GM12878 (cell line): ENCODE measurements at regions not wholly inside any gene's neighbourhood (a gene's known extent, or its start where the extent isn't known, plus 50 kb on each side); places are given as distances from the start of the nearest gene placed in this dataset.
A peak's percentile ranks its signal among the peaks of the same experiment; 100 is the strongest.

Experiments
- BRCA1 ChIP-seq: IDR thresholded peaks from 2 replicates; pipeline ENCODE4 v1.6.1; 2011; ENCODE audit warnings: low read depth, low read length, improper control_type of control experiment
- CHD2 ChIP-seq: IDR thresholded peaks from 2 replicates; pipeline ENCODE4 v1.6.1; 2011; ENCODE audit warnings: low read depth, low read length, improper control_type of control experiment, borderline replicate concordance
- CHD4 ChIP-seq: fragments of 200-600 bp; sonication (generic); IDR thresholded peaks from 2 replicates; pipeline ENCODE4 v1.6.1; 2016; ENCODE audit warnings: mild to moderate bottlenecking
- EP300 ChIP-seq, 2 experiments: fragments of 150-350 bp in 1 of 2; IDR thresholded peaks; 2 replicates each; pipeline ENCODE4 v1.6.1; 2011 to 2012; ENCODE audit warnings: low read depth in 2 of 2, low read length in 2 of 2, borderline replicate concordance in 1 of 2, improper control_type of control experiment in 1 of 2, inconsistent platforms in 1 of 2; ENCODE audit not compliant: control insufficient read depth in 1 of 2
- ETV6 ChIP-seq, 2 experiments: fragments of 450-650 bp in 1 of 2; IDR thresholded peaks in 1 of 2; conservative IDR thresholded peaks in 1 of 2; 2 replicates each; pipeline ENCODE4 v1.6.1; 2014; ENCODE audit warnings: antibody characterized with exemption in 1 of 2, borderline replicate concordance in 1 of 2, low read depth in 1 of 2, mild to moderate bottlenecking in 1 of 2, moderate library complexity in 1 of 2
- HSF1 ChIP-seq: fragments of 150-350 bp; IDR thresholded peaks from 2 replicates; pipeline ENCODE4 v1.6.1; 2014; ENCODE audit warnings: mild to moderate bottlenecking, low read depth, low read length
- IRF3 ChIP-seq: fragments of 450-650 bp; IDR thresholded peaks from 2 replicates; pipeline ENCODE4 v1.6.1; 2014; ENCODE audit warnings: mild to moderate bottlenecking
- POLR2AphosphoS2 ChIP-seq: IDR thresholded peaks from 2 replicates; pipeline ENCODE4 v1.6.1; 2011; ENCODE audit warnings: low read depth, mild to moderate bottlenecking, low read length, improper control_type of control experiment, moderate library complexity
- RAD51 ChIP-seq: fragments of 450-650 bp; IDR thresholded peaks from 2 replicates; pipeline ENCODE4 v1.6.1; 2016; ENCODE audit warnings: moderate library complexity, mild to moderate bottlenecking, inconsistent platforms
- STAT1 ChIP-seq: fragments of 450-650 bp; conservative IDR thresholded peaks from 2 replicates; pipeline ENCODE4 v1.6.1; 2014; ENCODE audit warnings: antibody characterized with exemption, mild to moderate bottlenecking
- STAT3 ChIP-seq: IDR thresholded peaks from 2 replicates; pipeline ENCODE4 v1.6.1; 2011; ENCODE audit warnings: low read depth, low read length, improper control_type of control experiment
- TCF3 ChIP-seq: IDR thresholded peaks from 2 replicates; pipeline ENCODE4 v1.6.1; 2012; ENCODE audit warnings: low read depth, mild to moderate bottlenecking, low read length, borderline replicate concordance; ENCODE audit not compliant: insufficient read depth
- ZNF622 ChIP-seq: fragments of 450-650 bp; IDR thresholded peaks from 2 replicates; pipeline ENCODE4 v1.6.1; 2017; ENCODE audit warnings: mild to moderate bottlenecking, inconsistent platforms
- TF ChIP-seq, protein P1 (sequence below): IDR thresholded peaks from 2 replicates; pipeline ENCODE4 v1.6.1; 2012; ENCODE audit warnings: mild to moderate bottlenecking, low read depth, low read length
- TF ChIP-seq, protein P2 (sequence below): IDR thresholded peaks from 2 replicates; pipeline ENCODE4 v1.6.1; 2012; ENCODE audit warnings: low read depth, low read length, improper control_type of control experiment
- TF ChIP-seq, protein P3 (sequence below): fragments of 450-650 bp; IDR thresholded peaks from 2 replicates; pipeline ENCODE4 v1.6.1; 2017; ENCODE audit warnings: antibody characterized with exemption, mild to moderate bottlenecking, moderate library complexity

DNA sequence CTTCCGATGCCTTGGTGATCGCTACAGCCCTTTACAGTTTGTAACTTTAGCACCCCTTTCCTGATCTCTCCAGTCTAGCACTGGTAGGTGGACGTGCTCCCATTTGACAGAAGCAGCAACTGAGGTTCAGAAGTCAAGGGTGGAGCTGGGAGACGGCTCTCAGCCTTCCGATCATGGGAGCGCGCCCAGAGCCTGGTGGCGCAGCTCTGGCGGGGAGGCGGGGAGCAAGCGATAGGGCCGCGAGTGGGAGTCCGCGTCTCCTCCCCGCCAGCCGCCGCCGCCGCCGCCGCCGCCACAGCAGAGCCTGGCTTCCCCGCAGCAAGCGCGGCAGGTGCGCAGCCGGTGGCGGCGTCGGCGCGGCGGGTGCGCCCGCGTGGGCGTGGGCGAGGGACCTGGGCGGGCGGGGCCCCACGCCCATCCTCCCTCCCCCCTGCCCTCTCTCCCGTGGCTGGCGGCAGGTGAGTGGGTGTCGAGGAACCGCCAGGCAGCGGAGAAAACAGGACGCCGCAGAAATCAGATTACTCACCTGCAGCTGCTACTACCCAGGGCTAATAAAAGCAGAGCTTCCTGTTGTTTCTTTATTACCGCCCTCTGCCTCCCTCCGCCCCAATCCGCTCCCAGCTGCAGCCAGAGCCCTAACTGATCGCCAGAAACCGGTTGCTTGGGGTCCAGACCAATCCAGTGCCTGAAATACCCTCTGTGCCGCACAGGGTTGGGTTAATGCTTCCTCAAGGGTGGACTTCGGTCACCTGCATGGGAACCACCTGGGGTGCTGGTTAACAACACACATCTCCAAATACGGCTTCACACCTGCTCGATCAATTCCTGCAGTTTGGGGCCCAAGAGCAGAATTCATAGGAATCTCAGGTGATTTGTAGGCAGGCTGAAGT is 60.2 kb upstream of the ID3 start (continued):
- TF ChIP-seq EP300 (IDR thresholded peaks at IDR 0.05; ENCODE audit: borderline replicate concordance in 1 of 2, control insufficient read depth in 1 of 2, low read depth in 2 of 2, low read length in 2 of 2) (peak; percentile 50 to 67; a peak in 1 of 4 replicates), STAT1 (no peak), RAD51 (no peak), BRCA1 (no peak), ETV6 (conservative IDR thresholded peaks at IDR 0.05 in 1 of 2, IDR thresholded peaks at IDR 0.05 in 1 of 2; ENCODE audit: borderline replicate concordance in 1 of 2, low read depth in 1 of 2) (no peak), CHD4 (no peak), STAT3 (no peak), IRF3 (no peak), TCF3 (peak; percentile 89), HSF1 (no peak), CHD2 (peak; percentile 52; the same call in 1 of the 2 replicates), POLR2AphosphoS2 (no peak), ZNF622 (no peak)
- TF ChIP-seq, protein P1, sequence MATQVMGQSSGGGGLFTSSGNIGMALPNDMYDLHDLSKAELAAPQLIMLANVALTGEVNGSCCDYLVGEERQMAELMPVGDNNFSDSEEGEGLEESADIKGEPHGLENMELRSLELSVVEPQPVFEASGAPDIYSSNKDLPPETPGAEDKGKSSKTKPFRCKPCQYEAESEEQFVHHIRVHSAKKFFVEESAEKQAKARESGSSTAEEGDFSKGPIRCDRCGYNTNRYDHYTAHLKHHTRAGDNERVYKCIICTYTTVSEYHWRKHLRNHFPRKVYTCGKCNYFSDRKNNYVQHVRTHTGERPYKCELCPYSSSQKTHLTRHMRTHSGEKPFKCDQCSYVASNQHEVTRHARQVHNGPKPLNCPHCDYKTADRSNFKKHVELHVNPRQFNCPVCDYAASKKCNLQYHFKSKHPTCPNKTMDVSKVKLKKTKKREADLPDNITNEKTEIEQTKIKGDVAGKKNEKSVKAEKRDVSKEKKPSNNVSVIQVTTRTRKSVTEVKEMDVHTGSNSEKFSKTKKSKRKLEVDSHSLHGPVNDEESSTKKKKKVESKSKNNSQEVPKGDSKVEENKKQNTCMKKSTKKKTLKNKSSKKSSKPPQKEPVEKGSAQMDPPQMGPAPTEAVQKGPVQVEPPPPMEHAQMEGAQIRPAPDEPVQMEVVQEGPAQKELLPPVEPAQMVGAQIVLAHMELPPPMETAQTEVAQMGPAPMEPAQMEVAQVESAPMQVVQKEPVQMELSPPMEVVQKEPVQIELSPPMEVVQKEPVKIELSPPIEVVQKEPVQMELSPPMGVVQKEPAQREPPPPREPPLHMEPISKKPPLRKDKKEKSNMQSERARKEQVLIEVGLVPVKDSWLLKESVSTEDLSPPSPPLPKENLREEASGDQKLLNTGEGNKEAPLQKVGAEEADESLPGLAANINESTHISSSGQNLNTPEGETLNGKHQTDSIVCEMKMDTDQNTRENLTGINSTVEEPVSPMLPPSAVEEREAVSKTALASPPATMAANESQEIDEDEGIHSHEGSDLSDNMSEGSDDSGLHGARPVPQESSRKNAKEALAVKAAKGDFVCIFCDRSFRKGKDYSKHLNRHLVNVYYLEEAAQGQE, result no peak
- TF ChIP-seq, protein P2, sequence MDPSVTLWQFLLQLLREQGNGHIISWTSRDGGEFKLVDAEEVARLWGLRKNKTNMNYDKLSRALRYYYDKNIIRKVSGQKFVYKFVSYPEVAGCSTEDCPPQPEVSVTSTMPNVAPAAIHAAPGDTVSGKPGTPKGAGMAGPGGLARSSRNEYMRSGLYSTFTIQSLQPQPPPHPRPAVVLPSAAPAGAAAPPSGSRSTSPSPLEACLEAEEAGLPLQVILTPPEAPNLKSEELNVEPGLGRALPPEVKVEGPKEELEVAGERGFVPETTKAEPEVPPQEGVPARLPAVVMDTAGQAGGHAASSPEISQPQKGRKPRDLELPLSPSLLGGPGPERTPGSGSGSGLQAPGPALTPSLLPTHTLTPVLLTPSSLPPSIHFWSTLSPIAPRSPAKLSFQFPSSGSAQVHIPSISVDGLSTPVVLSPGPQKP, result no peak
- TF ChIP-seq, protein P3, sequence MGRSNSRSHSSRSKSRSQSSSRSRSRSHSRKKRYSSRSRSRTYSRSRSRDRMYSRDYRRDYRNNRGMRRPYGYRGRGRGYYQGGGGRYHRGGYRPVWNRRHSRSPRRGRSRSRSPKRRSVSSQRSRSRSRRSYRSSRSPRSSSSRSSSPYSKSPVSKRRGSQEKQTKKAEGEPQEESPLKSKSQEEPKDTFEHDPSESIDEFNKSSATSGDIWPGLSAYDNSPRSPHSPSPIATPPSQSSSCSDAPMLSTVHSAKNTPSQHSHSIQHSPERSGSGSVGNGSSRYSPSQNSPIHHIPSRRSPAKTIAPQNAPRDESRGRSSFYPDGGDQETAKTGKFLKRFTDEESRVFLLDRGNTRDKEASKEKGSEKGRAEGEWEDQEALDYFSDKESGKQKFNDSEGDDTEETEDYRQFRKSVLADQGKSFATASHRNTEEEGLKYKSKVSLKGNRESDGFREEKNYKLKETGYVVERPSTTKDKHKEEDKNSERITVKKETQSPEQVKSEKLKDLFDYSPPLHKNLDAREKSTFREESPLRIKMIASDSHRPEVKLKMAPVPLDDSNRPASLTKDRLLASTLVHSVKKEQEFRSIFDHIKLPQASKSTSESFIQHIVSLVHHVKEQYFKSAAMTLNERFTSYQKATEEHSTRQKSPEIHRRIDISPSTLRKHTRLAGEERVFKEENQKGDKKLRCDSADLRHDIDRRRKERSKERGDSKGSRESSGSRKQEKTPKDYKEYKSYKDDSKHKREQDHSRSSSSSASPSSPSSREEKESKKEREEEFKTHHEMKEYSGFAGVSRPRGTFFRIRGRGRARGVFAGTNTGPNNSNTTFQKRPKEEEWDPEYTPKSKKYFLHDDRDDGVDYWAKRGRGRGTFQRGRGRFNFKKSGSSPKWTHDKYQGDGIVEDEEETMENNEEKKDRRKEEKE, result no peak
